HG03095 (cell line): ENCODE measurements at regions not wholly inside any gene's neighbourhood (a gene's known extent, or its start where the extent isn't known, plus 50 kb on each side); places are given as distances from the start of the nearest gene placed in this dataset.
A peak's percentile ranks its signal among the peaks of the same experiment; 100 is the strongest.
"Not testable (repeated sequence)": the region's sequence is repeated elsewhere in the genome, so short reads cannot be mapped to it uniquely, and the experiment has no call there.

Source experiments
- ATAC-seq: cut with Tn5 transposase; IDR thresholded peaks from one replicate; pipeline ENCODE4 v1.9.1; 2021; ENCODE audit warnings: moderate library complexity; ENCODE audit not compliant: unreplicated experiment

DNA sequence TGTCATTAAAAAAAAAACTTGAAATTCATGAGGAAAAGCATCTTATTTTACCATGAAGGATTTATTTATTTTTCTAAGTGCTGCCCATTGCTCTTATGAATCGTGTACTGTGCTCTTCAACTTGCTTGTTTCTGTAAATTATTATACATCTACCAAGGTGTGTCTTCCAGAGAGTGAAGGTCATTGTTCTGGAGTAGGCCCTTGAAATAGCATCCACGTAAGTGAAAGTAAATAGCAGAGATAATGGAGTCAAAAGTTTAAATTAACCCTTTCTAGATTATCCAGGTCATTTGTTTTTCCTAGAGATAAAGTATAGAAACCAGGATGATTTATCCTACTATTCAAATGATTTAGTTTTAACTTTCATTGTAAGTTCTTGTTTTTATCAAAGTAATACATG, 473.1 kb downstream of the DIRAS2 start:
- no peak for ATAC-seq

DNA sequence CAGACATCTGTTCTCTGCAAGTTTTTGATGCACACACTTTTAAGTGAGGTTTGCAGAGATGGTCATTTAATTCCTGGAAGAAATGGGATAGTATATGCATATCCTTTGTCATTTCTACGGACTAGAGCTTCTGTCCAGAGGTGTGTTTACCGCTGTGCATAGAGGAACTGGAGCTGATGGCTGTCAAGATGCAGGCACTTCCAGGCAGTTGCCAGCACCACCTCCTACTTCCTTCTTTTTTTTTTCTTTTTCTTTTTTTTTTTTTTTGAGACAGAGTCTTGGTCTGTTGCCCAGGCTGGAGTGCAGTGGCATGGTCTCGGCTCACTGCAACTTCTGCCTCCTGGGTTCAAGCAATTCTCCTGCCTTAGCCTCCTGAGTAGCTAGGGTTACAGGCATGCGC, 468.7 kb downstream of the DIRAS2 start:
- not testable (repeated sequence) for ATAC-seq

DNA sequence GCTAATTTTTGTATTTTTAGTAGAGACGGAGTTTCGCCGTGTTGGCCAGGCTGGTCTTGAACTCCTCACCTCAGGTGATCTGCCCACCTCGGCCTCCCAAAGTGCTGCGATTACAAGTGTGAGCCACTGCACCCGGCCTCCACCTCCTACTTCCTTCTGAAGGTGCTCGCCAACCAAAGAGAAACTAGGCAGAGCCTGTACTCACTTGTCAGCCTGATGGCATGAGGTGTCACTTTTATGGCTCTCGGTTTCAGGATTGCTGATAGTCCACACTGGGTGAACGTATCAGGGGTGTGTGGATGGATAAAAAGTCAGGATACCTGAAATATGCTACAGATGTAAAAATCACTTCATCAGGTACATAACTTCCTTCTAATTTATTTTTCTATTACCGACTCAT, 468.3 kb downstream of the DIRAS2 start:
- not testable (repeated sequence) for ATAC-seq

DNA sequence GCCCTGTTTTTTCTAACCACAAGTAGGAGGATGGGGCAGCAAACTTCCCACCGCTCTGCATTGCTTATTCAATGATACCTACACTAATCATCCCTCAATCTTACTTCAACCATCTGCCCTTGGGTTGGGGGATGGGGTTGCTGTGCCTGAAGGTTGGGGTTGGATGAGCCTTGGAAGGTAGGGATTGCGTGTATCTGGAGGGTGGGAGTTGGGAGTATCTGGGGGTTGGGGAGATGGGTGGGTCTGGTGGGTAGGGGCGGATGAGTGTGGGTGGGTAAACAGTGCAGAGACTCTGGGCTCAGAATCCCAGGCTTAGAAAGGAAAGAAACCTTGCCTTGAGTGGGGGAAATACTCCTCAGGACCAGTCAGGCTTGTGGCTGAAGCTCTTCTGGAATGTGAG, 467.4 kb downstream of the DIRAS2 start:
- ATAC-seq: no peak

DNA sequence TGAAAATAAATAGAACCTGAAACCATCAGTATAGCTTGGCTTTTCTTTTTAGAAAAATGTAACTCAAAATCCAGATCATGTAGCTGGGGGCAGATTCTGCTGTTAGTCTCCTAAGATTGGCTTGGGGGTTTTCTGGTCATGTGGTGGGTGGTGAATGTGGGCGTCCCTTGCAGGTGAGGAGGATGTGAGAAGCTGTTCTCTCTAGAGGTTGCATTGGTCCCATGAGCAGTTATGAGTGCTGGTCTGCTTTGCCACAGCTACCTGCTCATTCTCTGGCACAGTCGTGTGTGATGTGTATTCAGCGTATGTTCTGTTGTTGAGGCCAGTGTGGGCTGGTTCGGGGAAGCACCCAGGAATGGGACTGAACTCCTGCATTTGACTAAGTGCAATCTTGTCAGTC, 466.8 kb downstream of the DIRAS2 start:
- no peak for ATAC-seq

DNA sequence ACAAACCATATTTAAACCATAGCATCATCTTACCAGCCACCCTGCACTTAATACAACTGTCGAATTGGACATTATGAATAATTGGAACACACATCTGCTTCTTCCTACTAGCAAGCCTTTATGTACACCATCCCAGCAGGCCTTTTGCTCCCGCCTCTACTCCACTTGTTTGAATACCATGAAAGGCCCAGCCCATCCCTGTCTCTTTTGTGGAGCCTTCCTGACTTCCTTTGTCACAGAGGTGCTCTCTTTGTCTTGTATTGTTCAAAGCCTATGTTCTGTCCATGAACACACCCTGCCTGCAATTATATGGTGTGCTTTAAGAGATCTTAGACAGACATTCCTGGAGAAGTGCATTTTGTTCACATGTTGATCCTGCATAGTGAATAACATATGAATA, 465.7 kb downstream of the DIRAS2 start:
- ATAC-seq: no peak

DNA sequence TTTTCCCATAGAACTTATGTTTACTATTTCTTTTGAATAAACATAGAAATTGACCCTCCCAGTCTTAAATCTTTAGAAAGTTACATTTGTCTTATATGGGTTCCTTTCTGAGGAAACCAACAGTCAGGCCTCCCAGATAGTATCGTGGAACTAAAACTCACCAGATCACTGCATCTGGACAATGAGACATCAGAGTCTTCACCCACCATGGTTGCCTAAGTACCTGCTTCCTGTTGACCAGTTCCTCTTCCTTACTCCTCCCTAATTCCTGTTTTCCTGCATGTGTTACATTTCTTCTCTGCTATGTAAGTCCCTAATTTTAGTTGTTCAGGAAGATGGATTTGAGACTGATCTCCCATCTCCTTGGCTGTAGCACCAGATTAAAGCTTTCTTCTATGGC, 462.2 kb downstream of the DIRAS2 start:
- ATAC-seq: no peak

DNA sequence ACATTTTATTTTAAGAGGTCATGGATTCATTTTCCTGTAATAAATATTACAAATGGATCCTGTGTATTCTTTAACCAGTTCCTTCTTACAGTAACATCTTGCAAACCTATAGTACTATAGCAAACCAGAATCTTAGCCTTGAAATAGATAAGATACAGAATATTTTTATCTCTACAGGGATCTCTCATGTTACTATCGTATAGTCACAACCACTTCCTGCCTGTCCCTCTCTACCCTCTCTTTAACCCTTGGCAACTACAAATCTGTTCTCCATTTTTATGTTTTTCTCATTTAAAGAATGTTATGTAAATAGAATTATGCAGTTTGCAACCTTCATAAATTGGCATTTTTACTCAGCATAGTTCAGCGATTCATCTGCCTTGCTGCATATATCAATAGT, 454.0 kb downstream of the DIRAS2 start:
- ATAC-seq: no peak

DNA sequence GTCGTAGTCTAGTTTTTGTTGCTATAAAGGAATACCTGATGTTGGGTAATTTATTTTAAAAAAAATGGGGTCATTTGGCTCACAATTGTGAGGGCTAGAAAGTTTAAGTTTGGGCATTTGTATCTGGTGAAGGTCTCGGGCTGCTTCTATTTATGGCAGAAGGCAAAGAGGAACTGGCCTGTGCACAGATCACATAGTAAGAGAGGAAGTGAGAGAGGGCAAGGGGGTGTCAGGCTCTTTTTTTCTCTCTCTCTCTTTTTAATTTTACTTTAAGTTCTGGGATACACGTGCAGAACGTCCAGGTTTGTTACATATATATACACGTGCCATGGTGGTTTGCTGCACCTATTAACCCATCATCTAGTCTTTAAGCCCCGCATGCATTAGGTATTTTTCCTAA, 453.3 kb downstream of the DIRAS2 start:
- ATAC-seq: peak; percentile 70

DNA sequence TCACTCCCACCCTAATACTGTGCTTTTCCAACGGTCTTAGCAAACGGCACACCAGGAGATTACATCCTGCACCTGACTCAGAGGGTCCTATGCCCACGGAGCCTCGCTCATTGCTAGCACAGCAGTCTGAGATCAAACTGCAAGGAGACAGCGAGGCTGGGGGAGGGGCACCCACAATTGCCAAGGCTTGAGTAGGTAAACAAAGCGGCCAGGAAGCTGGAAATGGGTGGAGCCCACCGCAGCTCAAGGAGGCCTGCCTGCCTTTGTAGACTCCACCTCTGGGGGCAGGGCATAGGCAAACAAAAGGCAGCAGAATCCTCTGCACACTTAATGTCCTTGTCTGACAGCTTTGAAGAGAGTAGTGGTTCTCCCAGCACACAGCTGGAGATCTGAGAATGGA, 450.2 kb downstream of the DIRAS2 start:
- ATAC-seq: not testable (repeated sequence)

DNA sequence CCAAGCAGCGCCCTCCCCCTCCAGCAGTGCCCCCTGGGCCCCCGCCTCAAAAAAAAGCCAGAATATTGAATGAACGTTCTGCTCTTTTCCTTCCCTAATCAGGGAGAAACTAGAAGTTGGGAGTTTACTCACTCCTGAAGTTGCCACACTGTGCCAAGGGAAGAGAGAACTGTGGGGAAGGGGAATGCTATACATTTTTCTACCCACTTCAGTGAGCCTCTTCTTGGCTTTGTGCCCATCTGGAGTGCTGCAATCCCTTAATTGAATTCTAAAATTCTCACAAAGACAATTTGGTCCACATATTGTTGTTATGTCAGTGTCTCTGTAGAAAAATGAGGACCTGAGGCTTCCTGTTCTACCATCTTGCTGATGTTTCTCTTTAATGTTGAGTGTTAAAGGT, 443.7 kb downstream of the DIRAS2 start:
- ATAC-seq: no peak

DNA sequence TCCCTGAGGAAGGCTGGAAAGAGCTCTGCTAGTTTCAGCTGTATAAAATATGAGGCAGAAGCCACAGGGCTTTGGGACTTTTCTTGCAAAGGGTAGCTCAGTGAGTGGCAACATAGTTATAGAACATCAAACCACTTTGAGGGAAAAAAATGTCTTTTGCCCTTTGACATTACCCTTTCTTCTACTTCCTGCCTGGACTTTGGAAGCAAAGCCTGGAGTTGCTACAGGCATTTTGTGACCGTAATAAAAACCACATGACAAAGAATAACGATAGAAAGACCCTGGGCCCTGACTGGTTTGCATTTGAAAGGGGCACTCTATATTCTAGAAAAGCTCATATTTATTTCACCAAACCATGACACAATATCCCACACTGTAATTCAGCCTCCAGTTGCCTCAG, 440.9 kb downstream of the DIRAS2 start:
- ATAC-seq: no peak

DNA sequence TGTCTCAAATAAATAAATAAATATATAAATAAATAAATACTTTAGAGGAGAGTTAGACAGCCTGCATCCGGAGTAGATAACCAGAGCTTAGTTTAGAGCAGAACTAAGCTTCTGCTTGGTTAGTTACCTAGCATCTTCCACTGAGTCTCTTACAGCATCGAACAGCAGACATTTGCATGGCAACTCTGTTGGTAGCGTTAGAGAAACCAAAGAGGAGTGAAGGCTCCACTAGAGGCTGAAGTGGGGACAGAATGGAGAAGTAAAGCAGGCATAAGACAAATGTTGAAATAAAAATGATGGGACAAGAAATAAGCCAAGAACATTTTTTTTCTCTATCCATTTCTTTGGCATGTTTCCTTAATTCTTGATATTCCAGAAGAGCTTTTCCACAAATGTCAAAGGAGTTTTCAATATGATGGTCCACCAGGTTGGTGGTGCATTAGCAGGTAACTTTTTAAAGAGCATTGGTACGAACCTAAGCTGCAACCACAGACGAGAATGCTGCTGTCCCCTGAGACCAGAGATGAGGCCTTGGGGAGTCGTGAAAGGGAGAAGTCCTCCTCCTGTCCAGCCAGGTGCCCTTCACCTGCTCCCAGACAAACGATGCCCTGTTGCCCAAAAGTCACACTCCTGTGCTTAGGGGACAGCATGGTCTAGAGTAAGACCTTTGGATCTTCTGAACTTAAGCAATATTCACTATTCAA, 438.3 kb downstream of the DIRAS2 start:
- ATAC-seq: no peak

DNA sequence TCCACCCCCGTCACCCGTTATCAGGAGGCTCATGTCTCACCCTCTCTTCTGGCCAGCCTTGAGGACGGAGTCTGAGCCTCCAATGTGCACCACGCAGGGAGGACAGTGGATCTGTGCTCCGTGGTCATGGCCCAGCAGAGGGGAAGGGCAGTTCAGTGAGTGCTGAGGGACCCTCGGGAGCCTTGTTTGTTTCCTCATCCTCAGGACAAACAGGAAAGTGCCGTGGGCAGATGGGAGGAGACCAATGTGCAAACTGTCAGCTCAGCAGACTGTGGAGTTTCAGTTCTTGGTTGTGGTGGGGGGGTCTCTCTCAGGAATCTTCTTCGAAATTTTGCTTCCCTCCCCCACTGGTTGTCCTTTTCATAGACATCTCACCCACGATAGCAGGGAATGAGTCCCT, 429.6 kb downstream of the DIRAS2 start:
- ATAC-seq: not testable (repeated sequence)

DNA sequence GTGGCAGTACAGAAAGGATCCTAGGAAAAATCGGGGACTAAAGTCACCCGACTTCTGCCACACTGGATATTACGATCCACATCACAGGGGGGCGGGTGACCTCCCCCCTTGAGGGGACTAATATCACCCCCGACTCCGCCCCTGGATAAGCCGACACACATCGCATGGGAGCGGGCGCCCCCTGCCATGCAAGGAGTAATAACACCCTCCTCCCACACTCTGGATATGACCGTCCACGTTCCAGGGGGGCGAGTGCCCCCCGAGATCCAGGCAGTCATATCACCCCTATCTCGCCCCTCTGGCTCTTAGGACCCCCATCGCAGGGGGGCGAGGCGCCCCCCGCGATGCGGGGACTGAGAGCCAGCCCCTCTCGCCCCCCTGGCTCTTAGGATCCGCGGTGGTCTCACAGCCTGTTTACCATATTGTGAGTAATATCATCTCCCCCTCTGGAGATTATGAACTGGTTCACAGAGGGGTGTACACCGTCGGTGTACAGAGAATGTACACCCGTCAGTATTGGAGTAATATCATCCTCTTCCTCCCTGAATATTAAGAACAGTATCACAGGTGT, 423.0 kb downstream of the DIRAS2 start:
- no peak for ATAC-seq

DNA sequence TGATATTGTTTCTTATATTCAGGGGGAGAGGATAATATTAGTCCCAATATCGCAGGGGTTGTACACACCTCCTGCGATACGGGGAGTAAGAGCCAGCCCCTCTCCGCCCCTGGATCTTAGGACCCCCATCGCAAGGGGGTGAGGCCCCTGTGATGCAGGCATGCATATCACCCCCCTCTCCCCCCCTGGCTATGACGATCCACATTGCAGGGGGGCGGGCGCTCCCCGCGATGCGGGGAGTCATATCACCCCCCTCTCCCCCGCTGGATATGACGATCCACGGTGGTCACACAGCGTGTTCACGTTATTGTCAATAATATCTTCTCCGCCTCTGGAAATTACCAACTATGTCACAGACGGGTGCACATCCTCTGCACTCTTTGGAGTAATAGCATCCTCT, 420.7 kb downstream of the DIRAS2 start:
- ATAC-seq: not testable (repeated sequence)

DNA sequence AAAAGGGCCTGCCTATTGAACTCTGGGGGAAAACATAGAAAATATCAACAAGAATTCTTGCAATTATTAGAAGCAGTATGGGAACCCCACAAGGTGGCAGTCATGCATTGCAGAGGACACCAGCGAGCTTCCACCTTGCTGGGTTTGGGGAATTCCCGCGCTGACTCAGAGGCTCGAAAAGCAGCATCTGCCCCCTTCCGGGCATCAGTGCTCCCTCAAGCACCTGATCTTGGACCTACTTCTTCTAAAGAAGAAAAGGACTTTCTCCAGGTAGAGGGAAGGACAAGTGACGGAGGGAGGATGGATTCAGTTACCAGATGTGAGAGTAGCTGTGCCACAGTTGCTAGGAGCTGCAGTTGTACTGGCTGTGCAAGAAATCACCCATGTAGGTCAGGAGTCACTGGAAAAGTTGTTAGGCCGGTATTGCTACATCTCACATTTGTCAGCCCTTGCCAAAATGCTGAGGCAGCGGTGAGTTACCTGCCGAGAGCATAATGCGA, 415.7 kb downstream of the DIRAS2 start:
- not testable (repeated sequence) for ATAC-seq

DNA sequence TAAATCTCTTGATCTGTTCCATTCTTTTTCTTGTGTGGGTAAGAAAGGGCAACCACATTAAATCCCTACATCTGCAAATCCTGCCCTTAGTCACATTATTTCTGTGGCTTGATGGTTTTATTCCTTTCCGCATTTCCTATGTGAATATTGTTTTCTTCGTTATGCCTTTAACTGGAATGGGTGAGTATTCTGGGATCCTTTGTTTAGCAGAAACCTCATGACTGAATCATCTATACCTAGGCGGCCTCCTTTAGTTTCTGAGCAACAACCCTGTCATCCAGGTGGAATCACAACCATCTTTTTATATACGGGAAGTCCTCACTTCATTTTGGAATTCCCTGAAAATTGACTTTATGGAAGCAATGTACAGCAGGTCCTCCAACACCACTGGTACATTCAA, 409.5 kb downstream of the DIRAS2 start:
- not testable (repeated sequence) for ATAC-seq

DNA sequence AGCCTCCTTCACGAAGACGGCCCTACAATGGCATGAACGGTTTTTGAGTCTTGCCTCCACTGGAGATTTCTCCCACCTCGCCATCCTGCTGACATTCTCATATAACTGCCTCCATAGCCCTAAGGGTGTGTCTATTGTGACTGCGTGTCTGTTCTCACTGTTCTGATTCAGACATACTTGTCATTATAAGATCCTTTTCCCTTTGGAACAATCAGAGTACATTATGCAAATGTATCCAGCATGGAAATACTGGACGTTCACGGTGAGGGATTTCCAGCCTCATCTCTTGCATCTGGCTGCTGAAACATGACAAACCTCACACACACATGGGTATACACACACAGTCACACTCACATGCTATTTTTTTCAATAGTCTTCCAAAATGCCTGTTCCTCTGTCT, 402.1 kb downstream of the DIRAS2 start:
- ATAC-seq: no peak

DNA sequence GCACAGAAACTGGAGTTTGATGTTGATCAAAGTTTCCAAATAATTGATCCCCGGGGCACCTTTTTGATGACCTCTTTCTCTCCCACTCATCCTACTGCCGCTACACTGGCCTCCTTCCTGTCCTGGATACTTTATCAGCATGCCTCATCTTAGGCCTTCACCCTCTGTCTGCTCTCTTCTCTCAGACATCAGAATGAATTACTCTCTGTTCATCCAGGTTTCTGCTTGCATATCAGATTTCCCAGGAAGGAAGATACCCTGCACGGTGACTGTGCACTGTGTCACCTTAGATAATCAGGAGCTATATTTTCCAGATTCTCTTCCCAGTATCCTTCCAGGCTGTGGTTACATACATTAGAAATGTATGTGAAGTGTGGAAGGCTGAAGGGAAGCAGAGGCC, 397.0 kb downstream of the DIRAS2 start:
- no peak for ATAC-seq

DNA sequence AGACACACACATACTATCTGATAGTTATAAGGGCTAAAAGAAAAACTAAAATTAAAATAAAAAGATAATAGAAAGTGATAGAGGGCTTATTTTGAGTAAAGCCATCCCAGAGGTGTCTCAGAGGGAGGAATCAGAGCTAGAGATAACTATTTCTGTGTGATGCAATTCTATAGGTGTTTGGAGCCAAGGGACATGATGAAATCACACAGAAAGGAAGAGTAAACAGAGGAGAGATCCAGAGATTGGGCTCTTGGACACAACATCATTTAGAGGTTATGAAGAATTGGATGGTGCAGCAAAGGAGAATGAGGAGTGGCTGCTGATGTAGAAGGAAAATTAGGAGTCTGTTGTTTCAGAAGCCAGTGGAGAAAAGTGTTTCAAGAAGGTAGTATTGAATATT, 393.5 kb downstream of the DIRAS2 start:
- no peak for ATAC-seq

DNA sequence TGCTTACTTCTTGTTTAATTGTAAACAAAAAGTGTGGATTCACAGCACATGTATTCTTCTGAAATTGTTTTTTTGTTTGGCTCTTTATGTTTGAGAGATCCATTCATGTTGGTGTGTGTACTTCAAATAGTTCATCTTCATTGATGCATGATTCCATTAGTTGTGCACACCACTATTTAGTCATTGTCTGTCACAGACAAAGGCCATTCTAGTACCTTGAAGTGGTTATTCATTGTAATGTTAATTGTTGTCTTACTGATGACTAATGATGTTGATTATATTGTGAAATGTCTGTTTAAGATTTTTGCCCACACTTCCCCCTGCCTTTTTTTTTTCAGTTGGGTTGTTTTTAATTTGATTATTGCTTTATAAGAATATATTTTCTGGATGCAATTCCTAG, 391.3 kb downstream of the DIRAS2 start:
- no peak for ATAC-seq

DNA sequence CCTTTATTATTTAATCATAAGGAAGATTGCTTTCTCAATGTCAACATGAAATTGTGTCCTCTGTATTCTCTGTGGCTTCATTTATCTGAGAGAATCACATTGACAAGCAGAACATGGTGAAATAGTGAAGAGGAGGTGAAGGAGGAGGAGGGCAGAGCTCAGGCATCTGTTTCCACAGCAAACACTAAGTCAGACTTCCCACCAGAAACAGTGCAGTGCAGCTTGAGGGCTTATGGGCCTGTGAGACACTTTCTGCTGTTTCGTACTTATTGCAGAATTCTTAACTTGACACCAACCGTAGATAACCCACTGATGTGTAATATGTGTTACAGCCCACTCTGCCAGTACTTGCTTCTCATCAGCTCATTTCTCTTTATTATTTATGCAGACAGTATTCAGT, 386.3 kb downstream of the DIRAS2 start:
- no peak for ATAC-seq
